Transverse colon (tissue), 4 donors: ENCODE measurements at regions not wholly inside any gene's neighbourhood (a gene's known extent, or its start where the extent isn't known, plus 50 kb on each side); places are given as distances from the start of the nearest gene placed in this dataset.
"Not testable (repeated sequence)": the region's sequence is repeated elsewhere in the genome, so short reads cannot be mapped to it uniquely, and the experiment has no call there.

Source experiments
- DNase-seq: peaks from one replicate; pipeline ENCODE4 v3.0.0-alpha.2; 2019
- H3K27ac ChIP-seq, 4 donors: fragments of 200-600 bp; sonication (generic); 2 replicates each; pipeline ENCODE4 v1.5.1; 2016 to 2018; ENCODE audit warnings: inconsistent platforms in 4 of 4
- H3K27me3 ChIP-seq: fragments of 200-600 bp; sonication (generic); 2 replicates; pipeline ENCODE4 v1.5.1; 2017; ENCODE audit warnings: inconsistent platforms
- H3K36me3 ChIP-seq, 4 donors: fragments of 200-600 bp; sonication (generic); 2 replicates each; pipeline ENCODE4 v1.5.1; 2017 to 2019; ENCODE audit warnings: inconsistent platforms in 4 of 4
- H3K4me1 ChIP-seq, 4 donors: fragments of 200-600 bp; sonication (generic); 2 replicates each; pipeline ENCODE4 v1.5.1; 2017 to 2020; ENCODE audit warnings: inconsistent platforms in 4 of 4
- H3K4me3 ChIP-seq, 4 donors: fragments of 200-600 bp; sonication (generic); 1 replicate in 1 of 4; 2 replicates in 3 of 4; pipeline versions ENCODE4 v1.5.1 to v1.6.1; 2017 to 2019; ENCODE audit warnings: inconsistent platforms in 4 of 4
- H3K9me3 ChIP-seq, 2 donors: fragments of 200-600 bp; sonication (generic); 2 replicates each; pipeline ENCODE4 v1.5.1; 2017 to 2019; ENCODE audit warnings: inconsistent platforms in 2 of 2
- EP300 ChIP-seq: sonication (generic); formaldehyde crosslinking; IDR thresholded peaks from one replicate; pipeline ENCODE4 v1.6.1; 2017; ENCODE audit warnings: antibody characterized with exemption, low read depth
- POLR2A ChIP-seq: fragments of 450-650 bp; IDR thresholded peaks from one replicate; pipeline ENCODE4 v1.6.1; 2016; ENCODE audit warnings: antibody characterized with exemption, mild to moderate bottlenecking, moderate library complexity
- POLR2AphosphoS5 ChIP-seq, 3 donors: sonication (generic); formaldehyde crosslinking; IDR thresholded peaks; one replicate each; pipeline ENCODE4 v1.6.1; 2016; ENCODE audit warnings: antibody characterized with exemption in 3 of 3
- WGBS, 2 donors: methylation state at CpG; one replicate each; pipeline ENCODE4 v1.1.5; 2018; ENCODE audit warnings: low coverage in 1 of 2; 5-methylcytosine and 5-hydroxymethylcytosine counted together
- in situ Hi-C, 4 donors: fragments of 200-750 bp; cut with MboI; loops; one replicate each; pipeline versions ENCODE4 v1.15.0 to v1.15.1; 2017; ENCODE audit warnings: low sequenced_read_pairs in 3 of 4, low pct_ligation_motif_present in 1 of 4, low pct_unique_long_range_greater_than_20kb in 1 of 4
- intact Hi-C: fragments of 100-400 bp; cut with DNase I; formaldehyde crosslinking; loops from one replicate; pipeline ENCODE4 v1.15.1; 2023; ENCODE audit warnings: low total_unique reads
- TF ChIP-seq, protein P1 (sequence below), 5 experiments: fragments of 200-600 bp in 3 of 5; fragments of 450-650 bp in 2 of 5; sonication (generic) in 3 of 5; IDR thresholded peaks; 1 replicate in 2 of 5; 2 replicates in 3 of 5; pipeline ENCODE4 v1.5.1; 2016 to 2017; ENCODE audit warnings: antibody characterized with exemption in 5 of 5, inconsistent platforms in 3 of 5, mild to moderate bottlenecking in 2 of 5, moderate library complexity in 1 of 5

DNA sequence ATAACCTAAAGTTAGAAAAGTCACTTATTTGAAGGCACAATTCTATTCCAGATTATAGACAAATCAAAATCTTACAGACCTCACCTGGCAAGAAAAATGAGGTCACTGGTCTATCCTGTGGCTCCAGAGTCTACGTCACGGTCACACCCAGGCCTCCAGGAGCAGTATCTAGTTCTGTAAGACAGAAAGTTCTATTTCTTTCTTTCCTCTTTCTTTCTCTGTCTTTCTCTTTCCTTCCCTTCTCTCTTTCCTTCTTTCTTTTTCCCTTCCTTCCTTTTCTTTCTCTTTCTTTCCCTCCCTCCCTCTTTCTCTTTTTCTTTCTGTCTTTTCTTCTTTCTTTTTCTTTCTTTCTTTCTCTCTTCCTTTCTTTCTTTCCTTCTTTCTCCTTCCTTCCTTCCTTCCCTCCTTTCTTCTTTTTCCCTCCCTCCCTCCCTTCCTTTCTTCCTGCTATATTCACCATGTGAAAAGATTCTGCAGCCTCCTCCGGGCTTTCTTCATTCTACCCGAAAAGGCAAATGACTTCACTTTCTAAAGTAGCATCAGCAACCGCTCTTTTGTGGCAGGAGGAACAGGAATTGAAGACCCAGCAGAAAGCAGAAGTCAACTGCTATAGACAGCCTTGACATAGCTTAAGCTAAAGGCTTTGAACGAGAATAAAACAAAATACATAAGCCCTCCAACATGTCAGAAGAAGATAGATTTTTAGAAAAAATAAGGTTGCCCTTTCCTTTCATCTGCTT, 83.9 kb upstream of the SIRPG start:
- Histone ChIP-seq H3K4me3 (no peak overlapping the region), H3K27ac (no peak overlapping the region), H3K27me3 (no peaks in the 10 kb centered on the region), H3K9me3 (no peaks in the 10 kb centered on the region), H3K36me3 (no peaks in the 10 kb centered on the region), H3K4me1 (no peaks in the 10 kb centered on the region)
- TF ChIP-seq POLR2A (no peak), EP300 (no peak), POLR2AphosphoS5 (IDR thresholded peaks at IDR 0.05) (no peak)
- TF ChIP-seq, protein P1, sequence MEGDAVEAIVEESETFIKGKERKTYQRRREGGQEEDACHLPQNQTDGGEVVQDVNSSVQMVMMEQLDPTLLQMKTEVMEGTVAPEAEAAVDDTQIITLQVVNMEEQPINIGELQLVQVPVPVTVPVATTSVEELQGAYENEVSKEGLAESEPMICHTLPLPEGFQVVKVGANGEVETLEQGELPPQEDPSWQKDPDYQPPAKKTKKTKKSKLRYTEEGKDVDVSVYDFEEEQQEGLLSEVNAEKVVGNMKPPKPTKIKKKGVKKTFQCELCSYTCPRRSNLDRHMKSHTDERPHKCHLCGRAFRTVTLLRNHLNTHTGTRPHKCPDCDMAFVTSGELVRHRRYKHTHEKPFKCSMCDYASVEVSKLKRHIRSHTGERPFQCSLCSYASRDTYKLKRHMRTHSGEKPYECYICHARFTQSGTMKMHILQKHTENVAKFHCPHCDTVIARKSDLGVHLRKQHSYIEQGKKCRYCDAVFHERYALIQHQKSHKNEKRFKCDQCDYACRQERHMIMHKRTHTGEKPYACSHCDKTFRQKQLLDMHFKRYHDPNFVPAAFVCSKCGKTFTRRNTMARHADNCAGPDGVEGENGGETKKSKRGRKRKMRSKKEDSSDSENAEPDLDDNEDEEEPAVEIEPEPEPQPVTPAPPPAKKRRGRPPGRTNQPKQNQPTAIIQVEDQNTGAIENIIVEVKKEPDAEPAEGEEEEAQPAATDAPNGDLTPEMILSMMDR (IDR thresholded peaks at IDR 0.05) = no peak
- WGBS, 2 donors = 62 to 65% methylated on average over 6 of the region's 6 CpGs
- DNase-seq = no peak
- in situ Hi-C loops = no loop called here
- intact Hi-C loops = no loop called here

DNA sequence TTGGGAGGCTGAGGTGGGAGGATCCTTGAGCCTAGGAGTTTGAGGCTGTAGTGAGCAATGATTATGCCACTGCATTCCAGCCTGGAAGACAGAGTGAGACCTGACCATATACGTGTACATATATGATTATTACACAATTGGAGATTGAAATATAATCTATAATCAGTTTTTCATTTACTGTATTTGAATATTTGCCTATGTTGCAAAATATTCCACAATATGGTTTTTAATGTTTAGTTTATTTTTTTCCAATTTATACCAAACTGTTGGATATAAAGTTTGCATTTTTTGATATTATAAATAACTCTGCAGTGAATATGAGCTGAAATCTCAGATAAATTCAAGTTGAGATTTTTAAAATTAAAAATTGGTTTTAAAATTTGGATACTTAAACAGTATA, 79.6 kb upstream of the SIRPG start:
- Histone ChIP-seq H3K27me3 (no peaks in the 10 kb centered on the region), H3K4me1 (peaks cover 0 to 3% (median 0%) of the 10 kb centered on the region in 4 donors)
- 94 to 100% methylated on average over 1 of the region's 1 CpG for WGBS, 2 donors

DNA sequence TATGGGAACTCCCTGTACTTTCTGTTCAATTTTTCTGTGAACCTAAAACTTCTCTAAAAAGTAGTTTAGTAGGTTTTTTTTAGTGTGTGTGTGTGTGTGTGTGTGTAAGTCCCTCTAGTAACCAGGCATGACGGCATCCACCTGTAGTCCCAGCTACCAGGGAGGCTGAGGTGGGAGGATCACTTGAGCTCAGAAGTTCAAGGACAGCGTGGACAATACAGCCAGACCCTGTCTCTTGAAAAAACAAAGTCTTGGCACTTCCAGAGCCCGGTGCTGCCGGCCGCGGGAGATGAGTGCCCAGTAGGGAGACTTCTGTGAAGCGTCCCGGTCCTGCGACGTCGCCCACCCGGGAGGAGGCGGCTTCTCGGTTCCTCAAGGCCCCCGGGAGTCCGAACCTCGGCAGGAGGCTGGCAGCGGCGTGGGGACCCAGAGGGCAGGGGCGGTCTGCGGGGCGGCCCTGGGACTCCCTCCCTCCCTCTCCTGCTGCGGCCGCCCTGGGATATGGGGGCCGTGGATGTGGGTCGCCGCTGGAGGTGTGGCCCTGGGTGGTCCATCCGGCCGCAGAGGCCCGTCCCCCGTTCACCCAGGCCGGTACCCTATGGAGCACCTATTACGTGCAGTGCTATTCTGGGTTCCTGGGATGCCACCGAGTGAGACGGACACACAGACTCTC, 78.0 kb upstream of the SIRPG start:
- Histone ChIP-seq H3K27me3 (no peaks in the 10 kb centered on the region), H3K9me3 (no peaks in the 10 kb centered on the region), H3K36me3 (no peaks in the 10 kb centered on the region), H3K4me3 (no peak overlapping the region), H3K4me1 (peaks cover 0 to 16% (median 4%) of the 10 kb centered on the region in 4 donors), H3K27ac (no peak overlapping the region)
- no peak for TF ChIP-seq POLR2AphosphoS5 (IDR thresholded peaks at IDR 0.05)
- WGBS, 2 donors = 93% methylated on average over 22 of the region's 35 CpGs; no CpG with 5 or more reads in 1 of the 2 donors
- no peak for DNase-seq
- intact Hi-C loops = no loop called here
- in situ Hi-C loops = no loop called here

More for the DNA sequence above, 79.6 kb upstream of the SIRPG start:
- Histone ChIP-seq H3K4me3 (no peak overlapping the region), H3K36me3 (no peaks in the 10 kb centered on the region), H3K27ac (no peak overlapping the region), H3K9me3 (no peaks in the 10 kb centered on the region)
- TF ChIP-seq POLR2A (no peak), EP300 (no peak), POLR2AphosphoS5 (IDR thresholded peaks at IDR 0.05) (no peak)
- TF ChIP-seq, protein P1 (IDR thresholded peaks at IDR 0.05) = no peak
- in situ Hi-C loops (no loop called here), intact Hi-C loops (no loop called here)
- DNase-seq = no peak

DNA sequence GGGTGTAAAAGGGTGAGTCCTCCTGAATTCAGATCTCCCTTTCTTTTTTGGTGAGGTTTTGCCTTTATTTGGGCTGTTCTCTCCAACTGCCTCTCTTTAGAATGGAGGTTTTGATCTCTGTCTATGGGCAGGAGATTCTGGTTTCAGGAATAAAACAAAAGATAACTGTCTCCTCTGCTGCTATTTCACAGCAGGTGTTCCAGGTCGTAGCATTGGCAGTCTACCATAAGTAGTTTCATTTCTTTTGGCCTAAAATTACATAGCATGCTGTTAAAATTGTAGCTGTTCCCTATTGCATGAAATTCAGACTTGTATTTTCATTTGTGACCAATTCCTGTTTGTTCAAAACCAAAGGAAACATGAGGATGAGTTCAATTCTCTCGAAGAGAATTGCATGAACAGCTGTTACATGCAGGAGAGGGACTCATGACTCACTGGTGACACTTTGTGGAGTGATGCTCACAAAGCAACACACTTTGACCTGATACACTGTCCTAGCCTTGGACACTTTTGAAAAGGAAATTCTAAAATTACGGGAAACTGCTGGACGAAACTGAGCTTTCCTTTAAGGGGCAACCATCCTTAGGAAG, 76.8 kb upstream of the SIRPG start:
- DNase-seq = no peak
- Histone ChIP-seq H3K4me3 (no peak overlapping the region), H3K4me1 (peaks cover 0 to 16% (median 4%) of the 10 kb centered on the region in 4 donors), H3K27me3 (no peaks in the 10 kb centered on the region), H3K36me3 (no peaks in the 10 kb centered on the region), H3K27ac (no peak overlapping the region), H3K9me3 (no peaks in the 10 kb centered on the region)
- 34 to 35% methylated on average over 4 of the region's 4 CpGs for WGBS, 2 donors
- in situ Hi-C loops = no loop called here
- TF ChIP-seq POLR2AphosphoS5 (IDR thresholded peaks at IDR 0.05) (no peak), EP300 (no peak), POLR2A (no peak)
- TF ChIP-seq, protein P1 (IDR thresholded peaks at IDR 0.05) = no peak
- intact Hi-C loops = no loop called here

DNA sequence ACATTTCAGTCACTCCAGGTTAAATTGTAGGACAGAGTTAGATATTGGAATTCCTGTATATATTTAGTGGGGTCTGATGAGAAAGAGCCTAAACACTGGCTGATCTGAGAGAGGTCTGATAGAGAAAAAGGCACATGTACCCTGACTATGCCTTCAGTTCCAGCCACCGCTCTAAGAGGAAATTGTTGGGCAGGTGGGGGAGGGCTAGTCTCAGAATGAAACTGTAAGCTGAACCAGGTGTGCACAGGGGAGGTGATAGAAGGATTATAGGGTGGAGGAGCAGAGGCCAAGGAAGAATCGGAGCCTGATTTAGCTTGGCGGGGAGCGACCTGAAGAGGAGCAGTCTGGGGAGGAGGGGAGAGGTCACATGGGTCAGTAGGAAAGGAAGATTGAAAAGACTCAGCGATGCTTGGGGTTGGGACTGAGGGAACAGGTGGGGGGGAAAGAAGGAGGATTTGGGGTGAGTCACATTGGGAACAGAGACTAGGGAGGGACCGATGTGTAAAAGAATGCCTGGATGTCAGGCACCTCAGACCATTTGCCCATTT, 74.3 kb upstream of the SIRPG start:
- H3K4me3 ChIP-seq, in situ Hi-C loops, intact Hi-C loops, H3K27me3 ChIP-seq, H3K36me3 ChIP-seq, H3K9me3 ChIP-seq: not testable (repeated sequence)
- peak; percentile 54 for DNase-seq
- peak overlapping the region; percentile 20 to 57 (median 52) for H3K27ac ChIP-seq
- WGBS, 2 donors = 43 to 49% methylated on average over 5 to 6 of the region's 6 CpGs
- H3K4me1 ChIP-seq = peaks cover 0 to 16% (median 4%) of the 10 kb centered on the region in 4 donors

DNA sequence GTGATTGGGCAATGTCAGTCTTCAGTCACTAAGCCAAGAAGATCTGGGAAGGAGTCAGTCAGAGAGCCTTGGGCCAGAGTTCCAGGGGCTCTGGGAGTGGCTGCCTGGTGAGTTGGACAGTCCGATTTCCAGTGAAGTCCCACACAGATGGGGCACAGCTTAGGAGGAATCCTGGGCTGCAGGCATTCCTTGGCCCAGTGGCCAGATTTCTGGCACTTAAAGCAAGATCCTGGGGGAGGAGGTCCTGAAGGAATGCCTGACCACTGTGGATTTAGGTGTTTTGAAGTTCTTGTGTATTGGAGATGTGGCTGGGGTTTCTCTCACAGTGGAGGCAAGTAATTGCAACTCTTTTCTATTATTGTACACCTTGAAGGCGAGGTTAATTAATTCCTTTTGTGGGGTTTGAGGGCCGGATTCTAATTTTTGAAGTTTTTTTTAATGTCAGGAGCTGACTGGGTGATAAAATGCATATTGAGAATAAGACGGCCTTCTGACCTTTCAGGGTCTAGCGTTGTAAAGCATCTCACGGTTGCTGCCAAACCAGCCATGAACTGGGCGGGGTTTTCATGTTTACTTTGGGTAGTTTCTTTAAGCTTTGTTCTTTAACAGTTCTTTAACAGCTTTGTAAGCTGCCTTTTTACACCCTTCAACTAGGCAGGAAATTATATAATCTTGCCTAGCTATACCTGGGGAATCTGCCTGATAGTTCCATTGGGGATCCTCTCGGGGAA, 73.6 kb upstream of the SIRPG start:
- 15 to 36% methylated on average over 6 to 8 of the region's 8 CpGs for WGBS, 2 donors
- in situ Hi-C loops, H3K27me3 ChIP-seq, H3K9me3 ChIP-seq, H3K4me3 ChIP-seq, H3K36me3 ChIP-seq, intact Hi-C loops: not testable (repeated sequence)
- peak; percentile 56 for DNase-seq
- H3K27ac ChIP-seq = peak overlapping the region; percentile 20 to 57 (median 52)
- H3K4me1 ChIP-seq = peaks cover 0 to 16% (median 4%) of the 10 kb centered on the region in 4 donors
